ENCODE measurements at regions not wholly inside any gene's neighbourhood (a gene's known extent, or its start where the extent isn't known, plus 50 kb on each side); places are given as distances from the start of the nearest gene placed in this dataset.

GRCh38 chr7:121529003-121529402 lies 132.9 kb upstream of the FAM3C start:
- TF ChIP-seq GABPA (IDR thresholded peaks at IDR 0.05; ENCODE audit: low read depth), result no peak
- TF ChIP-seq CTCF (IDR thresholded peaks at IDR 0.05; ENCODE audit: insufficient read depth, low read length), result no peak
- TF ChIP-seq POLR2AphosphoS5 (IDR thresholded peaks at IDR 0.05; ENCODE audit: low read depth), result no peak
- TF ChIP-seq REST (IDR thresholded peaks at IDR 0.05; ENCODE audit: insufficient replicate concordance, low read depth), result no peak
